Coronary artery (tissue), 2 donors: ENCODE measurements at regions not wholly inside any gene's neighbourhood (a gene's known extent, or its start where the extent isn't known, plus 50 kb on each side); places are given as distances from the start of the nearest gene placed in this dataset.

ENCODE experiments used
- DNase-seq: peaks from one replicate; pipeline ENCODE4 v3.0.0-alpha.2; 2017; ENCODE audit warnings: low spot score
- H3K27ac ChIP-seq, 2 donors: fragments of 200-600 bp; sonication (generic); one replicate each; pipeline ENCODE4 v1.5.1; 2016 to 2019
- H3K4me3 ChIP-seq: fragments of 200-600 bp; sonication (generic); 2 replicates; pipeline ENCODE4 v1.5.1; 2016; ENCODE audit warnings: mild to moderate bottlenecking, moderate library complexity
- CTCF ChIP-seq: fragments of 200-600 bp; sonication (generic); IDR thresholded peaks from one replicate; pipeline ENCODE4 v1.5.1; 2019; ENCODE audit warnings: antibody characterized with exemption

GRCh38 chr2:144927429-144927828 lies 407.5 kb upstream of the ZEB2 start:
- no peak overlapping the region for H3K27ac ChIP-seq
- TF ChIP-seq CTCF = no peak
- no peak for DNase-seq
- H3K4me3 ChIP-seq = no peak overlapping the region

GRCh38 chr2:144925886-144926285 lies 406.0 kb upstream of the ZEB2 start:
- no peak for TF ChIP-seq CTCF

GRCh38 chr2:144924827-144925226 lies 404.9 kb upstream of the ZEB2 start:
- no peak for TF ChIP-seq CTCF
- H3K27ac ChIP-seq = no peak overlapping the region
- no peak overlapping the region for H3K4me3 ChIP-seq
- no peak for DNase-seq

More at GRCh38 chr2:144925886-144926285, 406.0 kb upstream of the ZEB2 start:
- no peak overlapping the region for H3K27ac ChIP-seq
- no peak overlapping the region for H3K4me3 ChIP-seq
- no peak for DNase-seq

GRCh38 chr2:144922519-144922918 lies 402.6 kb upstream of the ZEB2 start:
- Histone ChIP-seq H3K27ac (no peak overlapping the region), H3K4me3 (no peak overlapping the region)
- no peak for TF ChIP-seq CTCF
- DNase-seq = no peak

- Histone ChIP-seq H3K4me3 (no peak overlapping the region), H3K27ac (no peak overlapping the region)
- TF ChIP-seq CTCF = no peak
- DNase-seq = no peak
These were observed 401.0 kb upstream of the ZEB2 start for GRCh38 chr2:144920755-144921530.

- H3K27ac ChIP-seq = no peak overlapping the region
- DNase-seq = no peak
- no peak for TF ChIP-seq CTCF
- no peak overlapping the region for H3K4me3 ChIP-seq
These were observed 394.9 kb upstream of the ZEB2 start for GRCh38 chr2:144914622-144915318.

GRCh38 chr2:144914113-144914512 lies 394.2 kb upstream of the ZEB2 start:
- H3K27ac ChIP-seq = no peak overlapping the region

More at GRCh38 chr2:144914113-144914512, 394.2 kb upstream of the ZEB2 start:
- no peak for TF ChIP-seq CTCF
- no peak for DNase-seq
- H3K4me3 ChIP-seq = no peak overlapping the region
